ENCODE measurements at regions not wholly inside any gene's neighbourhood (a gene's known extent, or its start where the extent isn't known, plus 50 kb on each side); places are given as distances from the start of the nearest gene placed in this dataset.

GRCh38 chr21:20527731-20528460 is 470.3 kb upstream of the NCAM2 start:
- TF ChIP-seq CTCF (IDR thresholded peaks at IDR 0.05) (no peak), POLR2A (IDR thresholded peaks at IDR 0.05) (no peak)
